DMS153 treated with DMSO at 0.1 percent for 48 hours (cell line): ENCODE measurements at regions not wholly inside any gene's neighbourhood (a gene's known extent, or its start where the extent isn't known, plus 50 kb on each side); places are given as distances from the start of the nearest gene placed in this dataset.

Source experiments
- DNase-seq: peaks from one replicate; lab custom pipeline; 2025; ENCODE audit not compliant: unreplicated experiment; lab: John Stamatoyannopoulos, UW

- no peak for DNase-seq
Measured at GRCh38 chr1:114342376-114342775, 168.6 kb downstream of the TRIM33 start.

DNA sequence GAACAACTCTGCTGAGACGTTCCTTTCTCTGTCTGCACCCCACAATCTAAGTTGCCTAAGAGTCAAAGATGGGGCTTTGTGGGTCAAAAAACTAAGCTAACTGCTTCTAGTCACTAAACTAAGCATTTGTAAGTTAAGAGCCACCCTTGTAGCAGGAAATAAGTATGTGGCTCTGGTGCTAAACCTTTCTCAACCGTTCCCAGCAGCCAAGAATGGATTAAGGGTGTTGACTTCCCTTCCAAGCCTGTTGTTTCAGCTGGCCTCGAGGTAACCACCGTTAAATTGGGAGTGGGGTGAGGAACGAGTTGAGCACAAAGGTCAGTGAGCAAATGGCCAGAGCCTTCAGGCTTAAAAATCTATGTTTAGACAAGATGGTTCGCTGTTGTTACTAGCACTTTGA, 169.1 kb downstream of the TRIM33 start:
- DNase-seq, result no peak

- no peak for DNase-seq
Measured at GRCh38 chr1:114341299-114341698, 169.7 kb downstream of the TRIM33 start.

DNA sequence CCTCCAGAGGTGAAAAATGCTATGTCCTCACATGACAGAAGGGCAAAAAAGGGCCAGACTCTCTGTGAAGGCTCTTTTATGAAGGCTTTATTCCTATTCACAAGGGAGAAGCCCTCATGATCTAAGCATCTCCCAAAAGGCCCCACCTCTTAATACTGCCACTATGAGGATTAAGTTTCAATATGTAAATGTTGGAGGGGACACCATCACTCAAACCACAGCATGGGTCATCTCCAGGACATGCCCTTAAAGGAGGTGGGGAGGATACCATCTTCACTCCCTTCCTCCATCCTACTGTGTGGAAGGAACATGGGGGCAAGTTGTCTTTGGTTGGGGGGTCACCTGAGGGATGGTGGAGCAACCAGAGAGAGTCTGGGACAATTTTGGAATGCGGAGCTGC, 170.1 kb downstream of the TRIM33 start:
- no peak for DNase-seq

DNA sequence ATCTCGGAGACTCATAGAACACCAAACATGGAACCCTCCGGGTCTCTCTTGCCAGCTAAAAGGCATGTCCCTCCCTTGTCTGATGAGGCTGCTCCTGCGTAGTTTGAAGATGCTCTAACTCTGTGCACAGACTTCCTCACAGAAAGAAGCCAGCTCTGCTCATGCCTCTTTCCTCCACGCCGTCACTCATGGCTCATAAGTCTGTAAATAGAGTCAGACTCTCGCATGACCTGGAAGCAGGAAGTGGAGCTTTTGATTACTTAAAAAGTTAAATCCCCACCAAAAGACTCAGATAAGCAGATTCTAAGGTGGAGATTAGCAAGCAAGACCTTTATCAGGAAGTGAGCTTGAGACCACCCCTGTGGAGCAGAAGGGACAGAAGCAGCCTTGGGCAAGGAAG, 171.6 kb downstream of the TRIM33 start:
- DNase-seq, result no peak

- DNase-seq, result no peak
Measured at GRCh38 chr1:114338191-114338890, 172.7 kb downstream of the TRIM33 start.

GRCh38 chr1:114337417-114337816, 173.6 kb downstream of the TRIM33 start:
- DNase-seq, result no peak

DNA sequence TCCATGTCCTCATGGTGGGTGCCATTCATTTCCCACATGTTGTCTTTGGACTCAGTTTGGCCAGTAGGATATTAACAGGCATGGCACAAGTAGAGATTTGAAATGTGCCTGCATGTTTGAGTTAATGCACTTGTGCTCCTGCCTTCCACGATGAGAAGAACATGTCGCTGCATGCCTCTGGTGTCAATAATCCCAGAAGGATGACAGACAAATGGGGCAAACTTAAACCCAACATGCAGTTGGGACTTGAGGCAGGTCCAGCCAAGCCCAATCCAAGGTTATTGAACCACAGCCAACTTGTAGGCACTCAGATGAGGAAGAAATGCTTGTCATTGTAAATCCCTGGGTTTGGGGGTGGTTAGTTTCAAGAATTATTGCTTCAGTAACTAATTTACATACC, 174.6 kb downstream of the TRIM33 start:
- no peak for DNase-seq

- DNase-seq, result no peak
Measured at GRCh38 chr1:114335273-114335672, 175.7 kb downstream of the TRIM33 start.

DNA sequence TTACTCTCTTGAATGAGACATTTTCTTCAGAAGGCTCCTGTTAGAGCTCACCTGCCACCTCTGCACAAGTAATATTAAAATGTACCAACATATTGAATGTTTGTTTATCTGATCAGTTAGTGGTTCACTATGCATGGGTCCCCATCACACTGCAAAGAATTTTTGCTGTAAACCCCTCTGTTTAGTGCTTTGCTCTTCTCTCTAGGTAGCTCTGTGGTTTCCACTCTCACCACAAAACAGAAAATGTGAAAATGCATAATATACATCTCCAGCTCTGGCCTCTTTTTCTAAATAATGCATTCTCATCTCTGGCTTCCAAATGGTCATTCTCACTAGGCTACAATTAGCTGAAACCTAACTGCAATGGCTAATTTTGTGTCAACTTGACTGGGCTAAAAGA, 176.7 kb downstream of the TRIM33 start:
- no peak for DNase-seq

DNA sequence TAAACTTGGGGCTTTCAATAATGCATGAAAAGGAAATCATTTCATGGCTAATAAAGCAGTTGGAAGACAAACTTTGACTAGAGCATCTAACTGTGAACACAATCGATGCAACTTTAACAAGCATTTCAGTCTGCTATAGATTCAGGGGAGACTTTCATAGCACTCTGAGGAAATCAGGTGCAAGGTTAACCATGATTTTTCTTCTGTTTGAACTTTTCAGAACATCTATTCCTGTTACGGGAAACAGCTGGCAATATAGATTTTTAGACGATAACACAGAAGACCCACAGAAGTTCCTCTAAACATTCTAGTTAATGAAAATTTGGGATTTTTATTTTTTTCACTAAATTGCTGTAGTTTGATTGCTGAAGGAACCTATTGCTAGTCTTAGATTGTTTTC, 177.3 kb downstream of the TRIM33 start:
- no peak for DNase-seq

- no peak for DNase-seq
Measured at GRCh38 chr1:114331936-114332335, 178.3 kb upstream of the SYT6 start.

DNA sequence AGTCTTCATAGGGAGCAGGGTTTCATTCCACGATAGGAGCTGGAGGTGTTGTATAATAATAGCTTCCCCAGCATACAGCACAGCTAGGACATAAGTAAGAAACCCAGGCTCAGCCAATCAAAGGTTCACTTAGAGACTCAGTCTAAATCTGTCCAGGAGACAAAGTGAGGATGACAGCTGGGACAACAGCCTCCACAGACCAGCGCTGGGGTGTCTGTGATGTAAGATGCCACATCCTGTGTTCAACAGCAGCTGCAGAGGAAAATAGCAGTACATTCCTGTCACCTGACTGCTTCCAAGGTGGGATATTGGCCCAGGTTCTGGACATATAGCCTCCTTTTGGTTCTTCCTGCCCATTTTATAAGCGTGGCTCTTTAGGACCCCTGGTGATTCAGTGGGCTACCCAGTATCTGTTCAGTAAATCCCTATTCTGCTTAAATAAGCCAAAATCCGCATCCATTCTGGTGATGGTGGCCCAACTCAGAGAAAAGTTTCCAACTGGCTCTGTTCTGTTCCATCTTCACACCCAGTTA, 176.8 kb upstream of the SYT6 start:
- DNase-seq, result no peak

- no peak for DNase-seq
Measured at GRCh38 chr1:114328361-114328904, 174.8 kb upstream of the SYT6 start.

- DNase-seq, result no peak
Measured at GRCh38 chr1:114324662-114324965, 170.9 kb upstream of the SYT6 start.

- DNase-seq, result no peak
Measured at GRCh38 chr1:114323959-114324661, 170.4 kb upstream of the SYT6 start.

DNA sequence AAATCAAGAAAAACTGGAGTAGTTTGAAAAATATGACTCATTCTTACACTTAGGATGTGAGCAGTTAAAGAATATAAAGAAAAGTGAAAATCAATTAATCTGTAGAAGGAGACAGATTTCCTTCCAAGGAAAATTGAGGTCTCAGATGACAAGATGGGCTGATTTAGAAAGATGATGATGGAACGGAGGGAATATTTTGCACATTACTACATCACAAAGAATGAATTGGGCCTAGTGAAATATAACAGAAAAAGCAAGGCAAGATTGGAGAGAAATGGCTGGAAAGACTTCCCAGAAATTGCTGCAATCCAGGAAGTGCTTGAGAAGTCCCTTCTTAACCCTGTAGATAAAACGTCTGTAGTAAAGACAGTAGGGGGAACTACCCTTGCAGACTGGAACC, 169.1 kb upstream of the SYT6 start:
- DNase-seq, result no peak

DNA sequence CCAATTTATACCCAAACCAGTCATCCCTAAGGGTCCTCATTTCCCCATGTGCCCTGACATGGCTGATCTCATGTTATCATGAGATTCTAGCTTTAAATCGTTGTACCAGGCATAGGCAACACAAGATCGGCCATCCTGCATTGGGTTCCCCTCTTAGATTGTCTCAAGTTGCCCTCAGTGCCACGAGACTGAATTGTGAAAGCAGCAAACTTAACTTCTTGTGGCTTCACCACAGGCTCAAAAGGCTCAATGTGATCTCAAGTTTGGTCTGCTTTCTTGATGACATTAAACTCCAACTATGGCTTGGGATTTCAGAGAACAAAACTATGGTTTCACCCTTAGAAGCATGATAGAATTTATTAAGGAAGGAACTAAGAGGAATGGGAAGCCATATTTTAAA, 168.5 kb upstream of the SYT6 start:
- no peak for DNase-seq

GRCh38 chr1:114320586-114320985, 166.9 kb upstream of the SYT6 start:
- DNase-seq, result no peak

DNA sequence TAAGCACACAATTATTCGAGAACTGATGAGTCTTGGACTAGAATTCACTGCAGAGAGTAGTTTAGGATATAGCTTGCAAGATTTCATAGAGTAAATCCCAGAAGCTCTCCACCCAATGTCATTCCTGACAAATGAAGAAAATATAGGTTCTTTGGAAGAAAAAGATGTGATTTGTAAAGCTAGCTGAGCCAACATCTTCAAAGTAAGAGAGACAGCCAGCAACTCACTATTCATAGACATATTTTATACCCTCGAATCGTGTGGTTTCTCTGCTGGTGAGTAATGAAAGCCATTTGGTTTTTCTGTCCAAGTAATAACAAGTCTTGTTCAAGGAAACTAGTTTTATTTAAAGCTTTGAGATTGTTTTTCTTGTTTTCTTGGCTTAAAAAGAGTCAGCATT, 165.7 kb upstream of the SYT6 start:
- DNase-seq, result no peak

- DNase-seq, result no peak
Measured at GRCh38 chr1:114318961-114319360, 165.3 kb upstream of the SYT6 start.

DNA sequence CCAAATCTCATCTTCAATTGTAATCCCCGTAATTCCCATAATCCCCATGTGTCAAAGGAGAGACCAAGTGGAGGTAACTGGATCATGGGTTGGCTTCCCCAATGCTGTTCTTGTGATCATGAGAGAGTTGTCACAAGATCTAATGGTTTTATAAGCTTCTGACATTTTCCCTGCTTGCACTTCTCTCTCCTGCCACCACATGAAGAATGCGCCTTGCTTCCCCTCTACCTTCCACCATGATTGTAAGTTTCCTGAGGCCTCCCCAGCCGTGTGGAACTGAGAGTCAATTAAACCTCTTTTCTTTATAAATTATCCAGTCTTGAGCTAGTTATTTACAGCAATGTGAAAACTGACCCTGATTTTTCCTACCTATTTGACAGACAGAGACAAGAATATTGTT, 162.5 kb upstream of the SYT6 start:
- DNase-seq, result no peak

GRCh38 chr1:114315631-114316030, 162.0 kb upstream of the SYT6 start:
- no peak for DNase-seq
